WTC11 (cell line): ENCODE measurements at regions not wholly inside any gene's neighbourhood (a gene's known extent, or its start where the extent isn't known, plus 50 kb on each side); places are given as distances from the start of the nearest gene placed in this dataset.
"Not testable (repeated sequence)": the region's sequence is repeated elsewhere in the genome, so short reads cannot be mapped to it uniquely, and the experiment has no call there.

Experiments used
- ATAC-seq: fragments of 200-7000 bp; cut with Tn5 transposase; 2 replicates; pipeline ENCODE4 v1.10.0; 2021; ENCODE audit warnings: mild to moderate bottlenecking, moderate library complexity
- CTCF ChIA-PET: fragments of 300-600 bp; sonication (Branson Sonifier 250); formaldehyde crosslinking; loops from one replicate; lab custom pipeline; 2021; ENCODE audit warnings: antibody characterized with exemption; lab: Charles Lee
- POLR2A ChIA-PET: fragments of 350-600 bp; sonication (Branson Sonifier 250); formaldehyde crosslinking; loops from one replicate; lab custom pipeline; 2021; ENCODE audit warnings: antibody characterized with exemption; lab: Charles Lee
- DNase-seq: peaks from one replicate; pipeline ENCODE4 v3.0.0; 2021; ENCODE audit warnings: low spot score
- H3K27ac Mint-ChIP-seq: 2 replicates; pipeline ENCODE4 v1.8.0; 2021; ENCODE audit warnings: mixed read lengths
- H3K27me3 Mint-ChIP-seq: 2 replicates; pipeline ENCODE4 v1.8.0; 2021; ENCODE audit warnings: low read depth, mild to moderate bottlenecking, moderate library complexity, mixed read lengths
- H3K36me3 Mint-ChIP-seq: 2 replicates; pipeline ENCODE4 v1.8.0; 2021; ENCODE audit warnings: mixed read lengths
- H3K4me1 Mint-ChIP-seq: 2 replicates; pipeline ENCODE4 v1.8.0; 2022; ENCODE audit warnings: mixed read lengths
- H3K4me3 Mint-ChIP-seq: 2 replicates; pipeline ENCODE4 v1.8.0; 2021; ENCODE audit warnings: mild to moderate bottlenecking, moderate library complexity, mixed read lengths
- H3K9me3 Mint-ChIP-seq: 2 replicates; pipeline ENCODE4 v1.8.0; 2021; ENCODE audit warnings: mixed read lengths
- ATF3 ChIP-seq: sonication (generic); formaldehyde crosslinking; conservative IDR thresholded peaks from 2 replicates; pipeline ENCODE4 v1.8.1; 2022; ENCODE audit warnings: mild to moderate bottlenecking, missing genetic modification reagents
- CREM ChIP-seq: sonication (generic); formaldehyde crosslinking; IDR thresholded peaks from 2 replicates; pipeline ENCODE4 v1.8.1; 2022; ENCODE audit warnings: mild to moderate bottlenecking, missing genetic modification reagents, moderate library complexity
- CTCF ChIP-seq: fragments of 200-600 bp; IDR thresholded peaks from 2 replicates; pipeline ENCODE4 v1.8.0; 2022; ENCODE audit warnings: antibody characterized with exemption
- GRHL2 ChIP-seq: fragments of 250-450 bp; sonication (Bioruptor Pico); IDR thresholded peaks from 2 replicates; pipeline ENCODE4 v1.8.0; 2022; ENCODE audit warnings: mild to moderate bottlenecking, moderate library complexity; ENCODE audit not compliant: insufficient replicate concordance, severe bottlenecking
- IRF1 ChIP-seq: sonication (generic); formaldehyde crosslinking; IDR thresholded peaks from 2 replicates; pipeline ENCODE4 v1.8.0; 2023; ENCODE audit warnings: missing genetic modification reagents
- JUN ChIP-seq: sonication (generic); formaldehyde crosslinking; IDR thresholded peaks from 2 replicates; pipeline ENCODE4 v1.8.0; 2023; ENCODE audit warnings: mild to moderate bottlenecking, missing genetic modification reagents
- KAT7 ChIP-seq: sonication (generic); formaldehyde crosslinking; IDR thresholded peaks from 2 replicates; pipeline ENCODE4 v1.8.1; 2023; ENCODE audit warnings: missing genetic modification reagents, mild to moderate bottlenecking, borderline replicate concordance
- MXD4 ChIP-seq: fragments of 250-450 bp; sonication (Bioruptor Pico); IDR thresholded peaks from 2 replicates; pipeline ENCODE4 v1.8.0; 2021; ENCODE audit warnings: mild to moderate bottlenecking, moderate library complexity, borderline replicate concordance
- MYBL2 ChIP-seq: sonication (generic); formaldehyde crosslinking; IDR thresholded peaks from 2 replicates; pipeline ENCODE4 v1.8.1; 2023; ENCODE audit warnings: mild to moderate bottlenecking, moderate library complexity, missing genetic modification reagents
- NR1H2 ChIP-seq: sonication (generic); formaldehyde crosslinking; IDR thresholded peaks from 2 replicates; pipeline ENCODE4 v1.9.0; 2021; ENCODE audit warnings: mild to moderate bottlenecking, moderate library complexity, missing genetic modification reagents
- SMAD4 ChIP-seq: sonication (generic); formaldehyde crosslinking; IDR thresholded peaks from 2 replicates; pipeline ENCODE4 v1.8.0; 2022; ENCODE audit warnings: mild to moderate bottlenecking, missing genetic modification reagents
- SP1 ChIP-seq: sonication (generic); formaldehyde crosslinking; conservative IDR thresholded peaks from 2 replicates; pipeline ENCODE4 v1.8.1; 2022; ENCODE audit warnings: missing genetic modification reagents
- ZNF317 ChIP-seq: sonication (generic); formaldehyde crosslinking; IDR thresholded peaks from 2 replicates; pipeline ENCODE4 v1.8.1; 2023; ENCODE audit warnings: low read depth, mild to moderate bottlenecking, moderate library complexity, missing genetic modification reagents, borderline replicate concordance
- ZNF532 ChIP-seq: fragments of 250-450 bp; sonication (Bioruptor Pico); IDR thresholded peaks from 2 replicates; pipeline ENCODE4 v1.9.0; 2021; ENCODE audit warnings: mild to moderate bottlenecking, borderline replicate concordance

- POLR2A ChIA-PET, H3K27ac Mint-ChIP-seq, H3K4me1 Mint-ChIP-seq, H3K4me3 Mint-ChIP-seq, DNase-seq, ATAC-seq, CTCF ChIA-PET: not testable (repeated sequence)
- peaks cover 22% of the 10 kb centered on the region for H3K27me3 Mint-ChIP-seq
- H3K9me3 Mint-ChIP-seq, result peaks cover 50% of the 10 kb centered on the region
- peaks cover 58% of the 10 kb centered on the region for H3K36me3 Mint-ChIP-seq
These were observed 139.5 kb upstream of the FOXD4L5 start for GRCh38 chr9:65424437-65424984.

GRCh38 chr9:65423691-65424436 is 138.9 kb upstream of the FOXD4L5 start:
- DNase-seq, H3K4me1 Mint-ChIP-seq, H3K4me3 Mint-ChIP-seq, ATAC-seq, POLR2A ChIA-PET, H3K27ac Mint-ChIP-seq, CTCF ChIA-PET: not testable (repeated sequence)
- H3K9me3 Mint-ChIP-seq, result peaks cover 52% of the 10 kb centered on the region
- H3K27me3 Mint-ChIP-seq, result peaks cover 23% of the 10 kb centered on the region
- peaks cover 58% of the 10 kb centered on the region for H3K36me3 Mint-ChIP-seq

- peaks cover 23% of the 10 kb centered on the region for H3K27me3 Mint-ChIP-seq
- H3K27ac Mint-ChIP-seq, H3K4me3 Mint-ChIP-seq, DNase-seq, ATAC-seq, H3K4me1 Mint-ChIP-seq, CTCF ChIA-PET, POLR2A ChIA-PET: not testable (repeated sequence)
- peaks cover 59% of the 10 kb centered on the region for H3K36me3 Mint-ChIP-seq
- peaks cover 59% of the 10 kb centered on the region for H3K9me3 Mint-ChIP-seq
These were observed 138.1 kb upstream of the FOXD4L5 start for GRCh38 chr9:65422966-65423690.

GRCh38 chr9:65421486-65421885 is 136.5 kb upstream of the FOXD4L5 start:
- H3K27me3 Mint-ChIP-seq, result peaks cover 23% of the 10 kb centered on the region
- peaks cover 68% of the 10 kb centered on the region for H3K36me3 Mint-ChIP-seq
- CTCF ChIA-PET, DNase-seq, H3K4me3 Mint-ChIP-seq, ATAC-seq, POLR2A ChIA-PET, H3K27ac Mint-ChIP-seq, H3K4me1 Mint-ChIP-seq: not testable (repeated sequence)
- peaks cover 69% of the 10 kb centered on the region for H3K9me3 Mint-ChIP-seq

- H3K27me3 Mint-ChIP-seq, result peaks cover 20% of the 10 kb centered on the region
- peaks cover 68% of the 10 kb centered on the region for H3K9me3 Mint-ChIP-seq
- H3K4me1 Mint-ChIP-seq, result no peaks in the 10 kb centered on the region
- H3K27ac Mint-ChIP-seq, result no peak overlapping the region
- H3K36me3 Mint-ChIP-seq, result peaks cover 67% of the 10 kb centered on the region
- no peak for DNase-seq
- ChIA-PET POLR2A (no interaction called here), CTCF (no interaction called here)
- H3K4me3 Mint-ChIP-seq, result no peak overlapping the region
- TF ChIP-seq CTCF, result no peak
- no peak for TF ChIP-seq ZNF317
- TF ChIP-seq KAT7, result no peak
- TF ChIP-seq SP1 (CRISPR knock-in tag), result no peak
- no peak for TF ChIP-seq GRHL2 (CRISPR knock-in tag)
- no peak for TF ChIP-seq CREM
- TF ChIP-seq ATF3, result no peak
- no peak for TF ChIP-seq MYBL2
- TF ChIP-seq JUN (CRISPR knock-in tag), result no peak
- TF ChIP-seq IRF1 (CRISPR knock-in tag), result no peak
- TF ChIP-seq ZNF532 (CRISPR knock-in tag), result no peak
- TF ChIP-seq SMAD4 (CRISPR knock-in tag), result no peak
- TF ChIP-seq NR1H2 (CRISPR knock-in tag), result no peak
- TF ChIP-seq MXD4 (CRISPR knock-in tag), result no peak
- ATAC-seq, result no peak
These were observed 135.8 kb upstream of the FOXD4L5 start for GRCh38 chr9:65420771-65421170.

- H3K4me1 Mint-ChIP-seq, DNase-seq, POLR2A ChIA-PET, H3K27ac Mint-ChIP-seq, CTCF ChIA-PET, H3K4me3 Mint-ChIP-seq, ATAC-seq: not testable (repeated sequence)
- Mint-ChIP-seq H3K27me3 (peaks cover 12% of the 10 kb centered on the region), H3K9me3 (peaks cover 71% of the 10 kb centered on the region), H3K36me3 (peaks cover 68% of the 10 kb centered on the region)
These were observed 134.0 kb upstream of the FOXD4L5 start for GRCh38 chr9:65418966-65419365.
